Cardiac fibroblast (primary cell): ENCODE measurements at regions not wholly inside any gene's neighbourhood (a gene's known extent, or its start where the extent isn't known, plus 50 kb on each side); places are given as distances from the start of the nearest gene placed in this dataset.

Experiments used
- DNase-seq, 2 donors: peaks; one replicate each; pipeline versions ENCODE4 v3.0.0 to v3.0.0-alpha.2; 2010; ENCODE audit warnings: low read depth in 2 of 2
- H3K4me3 ChIP-seq, 2 donors: replicated peaks in 1 of 2; 1 replicate in 1 of 2; 2 replicates in 1 of 2; pipeline ENCODE4 v1.5.1; 2011; ENCODE audit warnings: low read depth in 2 of 2, low read length in 2 of 2, mild to moderate bottlenecking in 2 of 2, moderate library complexity in 1 of 2
- CTCF ChIP-seq: IDR thresholded peaks from one replicate; pipeline ENCODE4 v1.5.1; 2011; ENCODE audit warnings: low read depth, mild to moderate bottlenecking, low read length, inconsistent platforms

- no peak for DNase-seq
- TF ChIP-seq CTCF, result no peak
- no peak overlapping the region for H3K4me3 ChIP-seq
Observed at GRCh38 chr5:13540168-13540750, 404.2 kb downstream of the DNAH5 start.

- no peak for DNase-seq
- no peak overlapping the region for H3K4me3 ChIP-seq
- no peak for TF ChIP-seq CTCF
Observed at GRCh38 chr5:13536933-13537332, 407.6 kb downstream of the DNAH5 start.

- no peak for DNase-seq
- H3K4me3 ChIP-seq, result no peak overlapping the region
- TF ChIP-seq CTCF, result no peak
Observed at GRCh38 chr5:13533833-13534232, 410.7 kb downstream of the DNAH5 start.

- DNase-seq, result no peak
- H3K4me3 ChIP-seq, result no peak overlapping the region
- TF ChIP-seq CTCF, result no peak
Observed at GRCh38 chr5:13529300-13529699, 415.2 kb downstream of the DNAH5 start.

- DNase-seq, result no peak
- TF ChIP-seq CTCF, result no peak
- no peak overlapping the region for H3K4me3 ChIP-seq
Observed at GRCh38 chr5:13524936-13525335, 419.6 kb downstream of the DNAH5 start.

- DNase-seq, result no peak
- TF ChIP-seq CTCF, result no peak
- H3K4me3 ChIP-seq, result no peak overlapping the region
Observed at GRCh38 chr5:13519131-13519530, 425.4 kb downstream of the DNAH5 start.

GRCh38 chr5:13516195-13516594 is 428.3 kb downstream of the DNAH5 start:
- H3K4me3 ChIP-seq, result no peak overlapping the region
- no peak for TF ChIP-seq CTCF
- no peak for DNase-seq
